ENCODE measurements at regions not wholly inside any gene's neighbourhood (a gene's known extent, or its start where the extent isn't known, plus 50 kb on each side); places are given as distances from the start of the nearest gene placed in this dataset.

GRCh38 chr5:174559141-174559540 is 165.2 kb upstream of the MSX2 start:
- CTCF ChIA-PET, result no interaction called here
- Histone ChIP-seq H3K4me3 (replicated peaks in 1 of 2; ENCODE audit: low read depth in 1 of 2, low read length in 2 of 2) (no peak overlapping the region), H3K27me3 (ENCODE audit: insufficient read depth, low read length) (peaks cover 27% of the 10 kb centered on the region; the same call in 1 of the 2 replicates), H4K20me1 (ENCODE audit: insufficient read depth) (no peaks in the 10 kb centered on the region), H3K9me2 (ENCODE audit: insufficient read depth) (no peaks in the 10 kb centered on the region), H3K9me3 (ENCODE audit: control insufficient read depth in 1 of 2, insufficient read depth in 1 of 2, low read depth in 1 of 2, low read length in 2 of 2) (no peaks in the 10 kb centered on the region), H3K4me2 (ENCODE audit: low read length) (no peak overlapping the region), H3K79me2 (ENCODE audit: insufficient read depth, low read length) (no peaks in the 10 kb centered on the region), H2AFZ (ENCODE audit: low read depth, low read length, poor library complexity, severe bottlenecking) (no peak overlapping the region), H3K4me1 (ENCODE audit: control insufficient read depth in 1 of 2, insufficient read depth in 2 of 2, low read length in 2 of 2) (peaks cover 0 to 6% of the 10 kb centered on the region in 2 experiments; a peak in 3 of 4 replicates), H3K27ac (ENCODE audit: low read depth, low read length) (no peak overlapping the region), H3K36me3 (ENCODE audit: control insufficient read depth in 1 of 2, insufficient read depth in 2 of 2, low read length in 2 of 2) (no peaks in the 10 kb centered on the region), H3K9ac (ENCODE audit: low read length) (no peak overlapping the region)
- intact Hi-C loops (cut with micrococcal nuclease), result no loop called here
- TF ChIP-seq SRF (IDR thresholded peaks at IDR 0.05; ENCODE audit: low read depth) (no peak), TCF7L2 (IDR thresholded peaks at IDR 0.05; ENCODE audit: borderline replicate concordance, extremely low read depth, insufficient read depth, insufficient read length) (no peak), FOSL1 (IDR thresholded peaks at IDR 0.05; ENCODE audit: low read depth) (no peak), REST (IDR thresholded peaks at IDR 0.05; ENCODE audit: low read depth) (no peak), YY1 (IDR thresholded peaks at IDR 0.05; ENCODE audit: extremely low read depth, insufficient replicate concordance, low read depth, low read length) (no peak), SIN3A (IDR thresholded peaks at IDR 0.05; ENCODE audit: low read depth) (no peak), ZNF274 (IDR thresholded peaks at IDR 0.05; ENCODE audit: low read depth, low read length) (no peak), CEBPB (IDR thresholded peaks at IDR 0.05; ENCODE audit: low read depth) (no peak), ZFX (IDR thresholded peaks at IDR 0.05) (no peak), ATF3 (IDR thresholded peaks at IDR 0.05) (no peak), ELF1 (IDR thresholded peaks at IDR 0.05; ENCODE audit: borderline replicate concordance, low read depth) (no peak), POLR2A (IDR thresholded peaks at IDR 0.05; ENCODE audit: borderline replicate concordance, extremely low read depth, insufficient read depth, insufficient read length) (no peak), CBX3 (IDR thresholded peaks at IDR 0.05; ENCODE audit: low read depth) (no peak), EZH2phosphoT487 (IDR thresholded peaks at IDR 0.05; ENCODE audit: borderline replicate concordance) (no peak), POLR2AphosphoS5 (IDR thresholded peaks at IDR 0.05; ENCODE audit: low read depth, low read length) (no peak), ZBTB33 (IDR thresholded peaks at IDR 0.05; ENCODE audit: extremely low read depth, insufficient replicate concordance, low read length) (no peak), EZH2 (IDR thresholded peaks at IDR 0.05) (no peak), JUND (IDR thresholded peaks at IDR 0.05) (no peak)
- no peak for DNase-seq (ENCODE audit: low read depth, low spot score)
- RAD21 ChIA-PET (ENCODE audit: low non-redundant PET in 1 of 2, low total read pairs in 2 of 2, uncharacterized antibody in 2 of 2, unreplicated experiment in 2 of 2), result no interaction called here
- ATAC-seq, result no peak
- BruUV-seq (replicated peaks), result no TSS peak
- POLR2A ChIA-PET, result no interaction called here

Data from HCT116 (cell line).